ENCODE measurements at regions not wholly inside any gene's neighbourhood (a gene's known extent, or its start where the extent isn't known, plus 50 kb on each side); places are given as distances from the start of the nearest gene placed in this dataset.
"Not testable (repeated sequence)": the region's sequence is repeated elsewhere in the genome, so short reads cannot be mapped to it uniquely, and the experiment has no call there.

GRCh38 chr5:2867373-2867933 is 116.0 kb upstream of the IRX2 start:
- DNase-seq (ENCODE audit: low read depth in 2 of 2) = no peak

GRCh38 chr5:2866662-2867372 is 115.3 kb upstream of the IRX2 start:
- no peak for DNase-seq (ENCODE audit: low read depth in 2 of 2)

GRCh38 chr5:2865856-2866255 is 114.4 kb upstream of the IRX2 start:
- DNase-seq (ENCODE audit: low read depth in 2 of 2) = no peak

- no peak for DNase-seq (ENCODE audit: low read depth in 2 of 2)
Measured at GRCh38 chr5:2864515-2865105, 113.1 kb upstream of the IRX2 start.

- no peak for DNase-seq (ENCODE audit: low read depth in 2 of 2)
Measured at GRCh38 chr5:2863675-2864433, 112.4 kb upstream of the IRX2 start.

GRCh38 chr5:2863133-2863532 is 111.7 kb upstream of the IRX2 start:
- no peak for DNase-seq (ENCODE audit: low read depth in 2 of 2)

- DNase-seq (ENCODE audit: low read depth in 2 of 2) = not testable (repeated sequence)
Measured at GRCh38 chr5:2862176-2862575, 110.7 kb upstream of the IRX2 start.

- DNase-seq (ENCODE audit: low read depth in 2 of 2) = no peak
Measured at GRCh38 chr5:2861605-2862004, 110.1 kb upstream of the IRX2 start.

- DNase-seq (ENCODE audit: low read depth in 2 of 2) = no peak
Measured at GRCh38 chr5:2860101-2860500, 108.6 kb upstream of the IRX2 start.

- DNase-seq (ENCODE audit: low read depth in 2 of 2) = no peak
Measured at GRCh38 chr5:2857837-2858236, 106.4 kb upstream of the IRX2 start.

- DNase-seq (ENCODE audit: low read depth in 2 of 2) = no peak
Measured at GRCh38 chr5:2856206-2856605, 104.7 kb upstream of the IRX2 start.

- no peak for DNase-seq (ENCODE audit: low read depth in 2 of 2)
Measured at GRCh38 chr5:2852446-2852845, 101.0 kb upstream of the IRX2 start.

- DNase-seq (ENCODE audit: low read depth in 2 of 2) = no peak
Measured at GRCh38 chr5:2851895-2852294, 100.4 kb upstream of the IRX2 start.

GRCh38 chr5:2849429-2849828 is 98.0 kb upstream of the IRX2 start:
- no peak for DNase-seq (ENCODE audit: low read depth in 2 of 2)

- DNase-seq (ENCODE audit: low read depth in 2 of 2) = no peak
Measured at GRCh38 chr5:2848619-2849018, 97.1 kb upstream of the IRX2 start.

- no peak for DNase-seq (ENCODE audit: low read depth in 2 of 2)
Measured at GRCh38 chr5:2847608-2848007, 96.1 kb upstream of the IRX2 start.

GRCh38 chr5:2841208-2841607 is 89.7 kb upstream of the IRX2 start:
- DNase-seq (ENCODE audit: low read depth in 2 of 2) = no peak

- DNase-seq (ENCODE audit: low read depth in 2 of 2) = no peak
Measured at GRCh38 chr5:2840372-2840915, 89.0 kb upstream of the IRX2 start.

- no peak for DNase-seq (ENCODE audit: low read depth in 2 of 2)
Measured at GRCh38 chr5:2836133-2836532, 84.7 kb upstream of the IRX2 start.

GRCh38 chr5:2833556-2833955 is 82.1 kb upstream of the IRX2 start:
- no peak for DNase-seq (ENCODE audit: low read depth in 2 of 2)

GRCh38 chr5:2832394-2832793 is 80.9 kb upstream of the IRX2 start:
- DNase-seq (ENCODE audit: low read depth in 2 of 2) = no peak

GRCh38 chr5:2829239-2829638 is 77.8 kb upstream of the IRX2 start:
- no peak for DNase-seq (ENCODE audit: low read depth in 2 of 2)
